ENCODE measurements at regions not wholly inside any gene's neighbourhood (a gene's known extent, or its start where the extent isn't known, plus 50 kb on each side); places are given as distances from the start of the nearest gene placed in this dataset.
"Not testable (repeated sequence)": the region's sequence is repeated elsewhere in the genome, so short reads cannot be mapped to it uniquely, and the experiment has no call there.

DNA sequence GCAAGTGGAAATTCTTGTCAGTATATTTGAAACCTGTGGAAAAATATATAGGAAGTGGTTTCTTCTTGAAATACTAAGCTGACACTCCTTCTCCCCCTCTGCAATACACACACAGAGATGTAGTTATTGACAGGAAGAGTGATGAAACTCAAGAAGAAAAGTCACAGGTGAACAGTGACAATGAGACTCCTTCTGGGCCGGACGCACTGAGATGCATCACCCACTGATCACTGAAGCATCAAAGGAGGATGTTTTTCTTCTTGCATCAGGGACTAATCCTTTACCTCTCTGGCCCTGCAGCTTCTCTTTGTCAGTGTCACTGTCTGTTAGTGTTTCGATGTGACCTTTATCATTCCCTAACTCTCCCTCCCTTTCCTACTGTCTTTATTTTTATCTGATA, 1864.2 kb upstream of the C9orf72 start:
- H3K27me3 ChIP-seq (ENCODE audit: low read depth), result no peaks in the 10 kb centered on the region
- TF ChIP-seq, protein P1, sequence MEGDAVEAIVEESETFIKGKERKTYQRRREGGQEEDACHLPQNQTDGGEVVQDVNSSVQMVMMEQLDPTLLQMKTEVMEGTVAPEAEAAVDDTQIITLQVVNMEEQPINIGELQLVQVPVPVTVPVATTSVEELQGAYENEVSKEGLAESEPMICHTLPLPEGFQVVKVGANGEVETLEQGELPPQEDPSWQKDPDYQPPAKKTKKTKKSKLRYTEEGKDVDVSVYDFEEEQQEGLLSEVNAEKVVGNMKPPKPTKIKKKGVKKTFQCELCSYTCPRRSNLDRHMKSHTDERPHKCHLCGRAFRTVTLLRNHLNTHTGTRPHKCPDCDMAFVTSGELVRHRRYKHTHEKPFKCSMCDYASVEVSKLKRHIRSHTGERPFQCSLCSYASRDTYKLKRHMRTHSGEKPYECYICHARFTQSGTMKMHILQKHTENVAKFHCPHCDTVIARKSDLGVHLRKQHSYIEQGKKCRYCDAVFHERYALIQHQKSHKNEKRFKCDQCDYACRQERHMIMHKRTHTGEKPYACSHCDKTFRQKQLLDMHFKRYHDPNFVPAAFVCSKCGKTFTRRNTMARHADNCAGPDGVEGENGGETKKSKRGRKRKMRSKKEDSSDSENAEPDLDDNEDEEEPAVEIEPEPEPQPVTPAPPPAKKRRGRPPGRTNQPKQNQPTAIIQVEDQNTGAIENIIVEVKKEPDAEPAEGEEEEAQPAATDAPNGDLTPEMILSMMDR (IDR thresholded peaks at IDR 0.05), result no peak
- peaks cover 3% of the 10 kb centered on the region for H3K9me3 ChIP-seq
- no peak overlapping the region for H3K27ac ChIP-seq
- no peaks in the 10 kb centered on the region for H3K36me3 ChIP-seq
- intact Hi-C loops (cut with DNase I), result no loop called here
- DNase-seq (no peak), ATAC-seq (no peak)
- no peaks in the 10 kb centered on the region for H3K4me1 ChIP-seq
- no peak overlapping the region for H3K4me3 ChIP-seq

DNA sequence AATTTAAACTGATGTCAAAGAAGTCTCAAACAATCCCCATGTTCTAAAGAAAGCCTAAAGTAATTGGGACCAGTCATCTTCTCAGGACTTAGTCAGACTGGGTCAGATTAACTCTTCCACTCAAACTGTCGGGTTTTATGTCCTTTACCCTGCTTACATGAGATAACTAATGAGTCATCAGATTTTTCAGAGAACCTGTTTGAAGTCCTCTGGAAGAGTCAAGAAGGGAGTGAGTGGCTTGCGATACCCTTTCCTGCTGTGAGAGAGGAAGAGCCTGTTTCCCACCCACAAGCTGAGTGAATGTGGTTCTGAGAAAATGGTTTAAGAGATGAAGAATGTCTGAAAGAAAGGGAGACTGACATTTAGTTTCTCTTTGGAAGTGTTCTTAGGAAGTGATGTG, 1866.7 kb upstream of the C9orf72 start:
- H3K36me3 ChIP-seq, result no peaks in the 10 kb centered on the region
- intact Hi-C loops (cut with DNase I), result no loop called here
- no peaks in the 10 kb centered on the region for H3K27me3 ChIP-seq (ENCODE audit: low read depth)
- no peaks in the 10 kb centered on the region for H3K4me1 ChIP-seq
- no peaks in the 10 kb centered on the region for H3K9me3 ChIP-seq
- TF ChIP-seq, protein P1 (IDR thresholded peaks at IDR 0.05), result no peak
- DNase-seq (no peak), ATAC-seq (no peak)
- no peak overlapping the region for H3K4me3 ChIP-seq
- H3K27ac ChIP-seq, result no peak overlapping the region

DNA sequence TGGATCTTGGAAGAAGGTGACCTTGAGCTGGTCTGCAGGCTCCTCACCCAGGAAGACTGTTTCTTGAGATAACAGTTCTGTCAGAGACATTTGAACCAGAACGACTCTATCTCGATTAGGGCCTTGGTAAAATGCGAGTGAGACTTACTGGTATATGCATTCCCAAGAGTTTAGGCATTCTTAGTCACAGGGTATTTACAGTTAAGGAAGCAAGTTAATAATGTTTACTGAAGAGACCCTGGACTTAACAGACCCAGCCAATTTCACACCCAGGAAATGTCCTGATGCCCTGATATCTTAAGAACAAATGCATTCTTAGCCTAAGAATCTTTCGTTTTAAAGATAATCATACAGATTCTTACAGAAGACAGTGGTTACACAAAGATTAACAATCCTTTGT, 1867.2 kb upstream of the C9orf72 start:
- Histone ChIP-seq H3K27me3 (ENCODE audit: low read depth) (no peaks in the 10 kb centered on the region), H3K4me3 (no peak overlapping the region), H3K36me3 (no peaks in the 10 kb centered on the region), H3K27ac (no peak overlapping the region), H3K4me1 (no peaks in the 10 kb centered on the region), H3K9me3 (no peaks in the 10 kb centered on the region)
- TF ChIP-seq, protein P1 (IDR thresholded peaks at IDR 0.05), result no peak
- DNase-seq (no peak), ATAC-seq (no peak)
- intact Hi-C loops (cut with DNase I), result no loop called here

DNA sequence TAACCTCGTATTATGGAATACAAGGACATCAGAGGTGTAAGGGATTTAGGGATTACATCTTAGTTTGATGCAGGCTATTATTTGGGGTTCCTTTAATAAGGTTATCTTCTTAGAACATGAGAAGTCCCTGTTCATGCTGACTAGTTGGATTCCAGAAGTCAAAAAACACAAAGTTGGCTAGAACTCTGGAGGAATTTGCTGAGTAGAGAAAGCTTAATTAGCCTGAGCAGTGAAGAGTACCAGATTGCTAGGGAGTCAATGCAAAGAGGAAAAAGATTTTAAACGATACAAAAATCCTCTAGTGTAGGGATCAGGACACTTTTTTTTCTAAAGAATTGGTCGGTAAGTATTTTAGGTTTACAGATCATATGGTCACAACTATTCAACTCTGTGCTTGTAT, 1872.5 kb upstream of the C9orf72 start:
- no peaks in the 10 kb centered on the region for H3K9me3 ChIP-seq
- intact Hi-C loops (cut with DNase I), result no loop called here
- H3K27ac ChIP-seq, result no peak overlapping the region
- DNase-seq, result no peak
- no peak overlapping the region for H3K4me3 ChIP-seq
- TF ChIP-seq, protein P1 (IDR thresholded peaks at IDR 0.05), result no peak
- no peak for ATAC-seq
- no peaks in the 10 kb centered on the region for H3K4me1 ChIP-seq
- no peaks in the 10 kb centered on the region for H3K36me3 ChIP-seq
- H3K27me3 ChIP-seq (ENCODE audit: low read depth), result no peaks in the 10 kb centered on the region

DNA sequence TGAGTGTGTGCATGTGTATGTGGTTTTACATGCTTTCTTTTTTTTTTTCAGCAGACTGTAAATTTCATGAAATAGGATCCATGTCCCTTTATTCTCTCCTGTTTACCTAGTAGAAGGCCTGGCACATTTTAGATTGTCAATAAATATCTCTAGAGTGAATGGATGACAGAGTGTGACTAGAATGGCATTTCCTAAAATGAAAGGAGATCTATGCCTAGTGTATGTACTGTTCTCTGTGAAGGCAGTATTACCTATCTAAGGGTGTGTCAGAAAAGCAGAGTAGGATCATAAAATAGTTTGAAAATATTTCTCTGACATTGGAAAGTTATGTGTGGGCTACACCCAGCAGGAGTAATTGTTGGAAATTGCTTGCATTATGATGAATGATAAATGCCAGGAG, 1876.0 kb upstream of the C9orf72 start:
- no peak for DNase-seq
- intact Hi-C loops (cut with DNase I), result no loop called here
- no peak for ATAC-seq
- H3K27ac ChIP-seq, result no peak overlapping the region
- no peak overlapping the region for H3K4me3 ChIP-seq
- no peaks in the 10 kb centered on the region for H3K36me3 ChIP-seq
- TF ChIP-seq, protein P1 (IDR thresholded peaks at IDR 0.05), result no peak
- no peaks in the 10 kb centered on the region for H3K27me3 ChIP-seq (ENCODE audit: low read depth)
- no peaks in the 10 kb centered on the region for H3K4me1 ChIP-seq
- H3K9me3 ChIP-seq, result no peaks in the 10 kb centered on the region

DNA sequence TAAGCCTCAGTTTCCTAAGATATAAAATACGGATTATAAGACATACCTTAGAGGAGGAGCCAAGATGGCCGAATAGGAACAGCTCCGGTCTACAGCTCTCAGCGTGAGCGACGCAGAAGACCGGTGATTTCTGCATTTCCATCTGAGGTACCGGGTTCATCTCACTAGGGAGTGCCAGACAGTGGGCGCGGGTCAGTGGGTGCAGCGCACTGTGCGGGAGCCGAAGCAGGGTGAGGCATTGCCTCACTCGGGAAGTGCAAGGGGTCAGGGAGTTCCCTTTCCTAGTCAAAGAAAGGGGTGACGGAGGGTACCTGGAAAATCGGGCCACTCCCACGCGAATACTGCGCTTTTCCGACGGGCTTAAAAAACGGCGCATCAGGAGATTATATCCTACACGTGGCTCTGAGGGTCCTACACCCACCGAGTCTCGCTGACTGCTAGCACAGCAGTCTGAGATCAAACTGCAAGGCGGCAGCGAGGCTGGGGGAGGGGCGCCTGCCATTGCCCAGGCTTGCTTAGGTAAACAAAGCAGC, 1877.1 kb upstream of the C9orf72 start:
- H3K27me3 ChIP-seq (ENCODE audit: low read depth); H3K36me3 ChIP-seq; H3K4me1 ChIP-seq; ATAC-seq; H3K9me3 ChIP-seq; H3K4me3 ChIP-seq; DNase-seq; H3K27ac ChIP-seq; intact Hi-C loops (cut with DNase I): not testable (repeated sequence)
